ENCODE measurements at regions not wholly inside any gene's neighbourhood (a gene's known extent, or its start where the extent isn't known, plus 50 kb on each side); places are given as distances from the start of the nearest gene placed in this dataset.

GRCh38 chr11:15700456-15700855, 585.7 kb downstream of the INSC start:
- no peak overlapping the region for H3K4me3 ChIP-seq

GRCh38 chr11:15704064-15704463, 589.3 kb downstream of the INSC start:
- TF ChIP-seq CTCF (IDR thresholded peaks at IDR 0.05) (no peak), POLR2A (IDR thresholded peaks at IDR 0.05) (no peak), POLR2AphosphoS5 (IDR thresholded peaks at IDR 0.05) (no peak)
- Histone ChIP-seq H3K27ac (no peak overlapping the region), H3K9me3 (no peaks in the 10 kb centered on the region), H3K4me3 (no peak overlapping the region), H3K27me3 (peaks cover 0 to 13% of the 10 kb centered on the region in 2 donors), H3K36me3 (no peaks in the 10 kb centered on the region), H3K4me1 (no peaks in the 10 kb centered on the region)
- no peak for DNase-seq (ENCODE audit: low spot score in 2 of 2)
- intact Hi-C loops (cut with DNase I; ENCODE audit: low total_unique reads), result no loop called here

More at GRCh38 chr11:15700456-15700855, 585.7 kb downstream of the INSC start:
- intact Hi-C loops (cut with DNase I; ENCODE audit: low total_unique reads), result no loop called here
- no peak for DNase-seq (ENCODE audit: low spot score in 2 of 2)
- no peaks in the 10 kb centered on the region for H3K36me3 ChIP-seq
- H3K9me3 ChIP-seq, result no peaks in the 10 kb centered on the region
- no peaks in the 10 kb centered on the region for H3K4me1 ChIP-seq
- H3K27me3 ChIP-seq, result peaks cover 0 to 13% of the 10 kb centered on the region in 2 donors
- no peak overlapping the region for H3K27ac ChIP-seq
- TF ChIP-seq POLR2A (IDR thresholded peaks at IDR 0.05), result no peak

GRCh38 chr11:15704556-15704955, 589.8 kb downstream of the INSC start:
- TF ChIP-seq CTCF (IDR thresholded peaks at IDR 0.05) (no peak), POLR2AphosphoS5 (IDR thresholded peaks at IDR 0.05) (no peak), POLR2A (IDR thresholded peaks at IDR 0.05) (no peak)
- Histone ChIP-seq H3K9me3 (no peaks in the 10 kb centered on the region), H3K27me3 (peaks cover 0 to 13% of the 10 kb centered on the region in 2 donors), H3K36me3 (no peaks in the 10 kb centered on the region), H3K4me3 (no peak overlapping the region), H3K27ac (no peak overlapping the region), H3K4me1 (no peaks in the 10 kb centered on the region)
- DNase-seq (ENCODE audit: low spot score in 2 of 2), result no peak
- intact Hi-C loops (cut with DNase I; ENCODE audit: low total_unique reads), result no loop called here

- no peak for TF ChIP-seq POLR2A (IDR thresholded peaks at IDR 0.05)
- TF ChIP-seq POLR2AphosphoS5 (IDR thresholded peaks at IDR 0.05), result no peak
- no peak for TF ChIP-seq CTCF (IDR thresholded peaks at IDR 0.05)
- Histone ChIP-seq H3K4me3 (no peak overlapping the region), H3K27me3 (peaks cover 0 to 13% of the 10 kb centered on the region in 2 donors), H3K27ac (no peak overlapping the region), H3K36me3 (no peaks in the 10 kb centered on the region), H3K9me3 (no peaks in the 10 kb centered on the region), H3K4me1 (no peaks in the 10 kb centered on the region)
- intact Hi-C loops (cut with DNase I; ENCODE audit: low total_unique reads), result no loop called here
- no peak for DNase-seq (ENCODE audit: low spot score in 2 of 2)
These were observed 591.2 kb downstream of the INSC start for GRCh38 chr11:15705891-15706290.

- DNase-seq (ENCODE audit: low spot score in 2 of 2), result no peak
- H3K36me3 ChIP-seq, result no peaks in the 10 kb centered on the region
- H3K4me3 ChIP-seq, result no peak overlapping the region
- H3K27ac ChIP-seq, result no peak overlapping the region
- no peaks in the 10 kb centered on the region for H3K9me3 ChIP-seq
- no peaks in the 10 kb centered on the region for H3K4me1 ChIP-seq
- no peak for TF ChIP-seq CTCF (IDR thresholded peaks at IDR 0.05)
- H3K27me3 ChIP-seq, result peaks cover 0 to 12% of the 10 kb centered on the region in 2 donors
- intact Hi-C loops (cut with DNase I; ENCODE audit: low total_unique reads), result no loop called here
These were observed 592.5 kb downstream of the INSC start for GRCh38 chr11:15707194-15707593.

GRCh38 chr11:15707971-15708370, 593.2 kb downstream of the INSC start:
- TF ChIP-seq CTCF (IDR thresholded peaks at IDR 0.05) (no peak), POLR2AphosphoS5 (IDR thresholded peaks at IDR 0.05) (peak in 1 of 3 donors; percentile 62)
- peak; percentile 31 to 77 for DNase-seq (ENCODE audit: low spot score in 2 of 2)
- Histone ChIP-seq H3K27me3 (peaks cover 0 to 5% of the 10 kb centered on the region in 2 donors), H3K4me3 (no peak overlapping the region), H3K9me3 (no peaks in the 10 kb centered on the region), H3K36me3 (no peaks in the 10 kb centered on the region), H3K4me1 (no peaks in the 10 kb centered on the region), H3K27ac (no peak overlapping the region)
- intact Hi-C loops (cut with DNase I; ENCODE audit: low total_unique reads), result no loop called here

Measured in breast epithelium (tissue), 4 donors.